KMS-11 (cell line): ENCODE measurements at regions not wholly inside any gene's neighbourhood (a gene's known extent, or its start where the extent isn't known, plus 50 kb on each side); places are given as distances from the start of the nearest gene placed in this dataset.

Source experiments
- H2AFZ ChIP-seq: fragments of 200-600 bp; sonication (generic); 2 replicates; pipeline ENCODE4 v1.6.1; 2016; ENCODE audit warnings: antibody characterized with exemption, mixed run types, low read depth
- H3K27ac ChIP-seq: fragments of 200-600 bp; sonication (generic); 2 replicates; pipeline ENCODE4 v1.6.1; 2016; ENCODE audit warnings: mild to moderate bottlenecking, mixed run types
- H3K27me3 ChIP-seq: fragments of 200-600 bp; sonication (generic); 2 replicates; pipeline ENCODE4 v1.6.1; 2017; ENCODE audit warnings: mild to moderate bottlenecking, low read depth, mixed run types, moderate library complexity; ENCODE audit not compliant: insufficient read depth
- H3K36me3 ChIP-seq: fragments of 200-600 bp; sonication (generic); 2 replicates; pipeline ENCODE4 v1.6.1; 2017; ENCODE audit warnings: mild to moderate bottlenecking, mixed run types; ENCODE audit not compliant: insufficient read depth
- H3K4me1 ChIP-seq: fragments of 200-600 bp; sonication (generic); 2 replicates; pipeline ENCODE4 v1.6.1; 2016; ENCODE audit warnings: mild to moderate bottlenecking, low read depth, mixed run types; ENCODE audit not compliant: poor library complexity, severe bottlenecking
- H3K4me2 ChIP-seq: fragments of 200-600 bp; sonication (generic); 2 replicates; pipeline ENCODE4 v1.7.0; 2016; ENCODE audit warnings: mild to moderate bottlenecking, mixed run types
- H3K4me3 ChIP-seq: fragments of 200-600 bp; sonication (generic); IDR thresholded peaks from 2 replicates; pipeline ENCODE4 v1.6.1; 2017; ENCODE audit warnings: low read depth, low read length, mixed read lengths; ENCODE audit not compliant: insufficient read depth
- H3K79me2 ChIP-seq: fragments of 200-600 bp; sonication (generic); 2 replicates; pipeline ENCODE4 v1.6.1; 2016; ENCODE audit warnings: low read depth, mixed run types; ENCODE audit not compliant: insufficient read depth
- H3K9ac ChIP-seq: fragments of 200-600 bp; sonication (generic); 2 replicates; pipeline ENCODE4 v1.6.1; 2016; ENCODE audit warnings: mild to moderate bottlenecking, mixed run types
- H4K20me1 ChIP-seq: fragments of 200-600 bp; sonication (generic); 2 replicates; pipeline ENCODE4 v1.6.1; 2016; ENCODE audit warnings: mild to moderate bottlenecking, mixed run types; ENCODE audit not compliant: insufficient read depth
- TF ChIP-seq, protein P1 (sequence below): fragments of 200-600 bp; sonication (generic); conservative IDR thresholded peaks from 2 replicates; pipeline ENCODE4 v1.6.1; 2017; ENCODE audit warnings: low read depth, mild to moderate bottlenecking, antibody characterized with exemption, low read length, moderate library complexity, mixed read lengths

GRCh38 chr1:193774536-193775323 is 588.3 kb upstream of the B3GALT2 start:
- H4K20me1 ChIP-seq = no peaks in the 10 kb centered on the region
- H3K27ac ChIP-seq = no peak overlapping the region
- H3K27me3 ChIP-seq = no peaks in the 10 kb centered on the region
- H3K79me2 ChIP-seq = no peaks in the 10 kb centered on the region
- TF ChIP-seq, protein P1, sequence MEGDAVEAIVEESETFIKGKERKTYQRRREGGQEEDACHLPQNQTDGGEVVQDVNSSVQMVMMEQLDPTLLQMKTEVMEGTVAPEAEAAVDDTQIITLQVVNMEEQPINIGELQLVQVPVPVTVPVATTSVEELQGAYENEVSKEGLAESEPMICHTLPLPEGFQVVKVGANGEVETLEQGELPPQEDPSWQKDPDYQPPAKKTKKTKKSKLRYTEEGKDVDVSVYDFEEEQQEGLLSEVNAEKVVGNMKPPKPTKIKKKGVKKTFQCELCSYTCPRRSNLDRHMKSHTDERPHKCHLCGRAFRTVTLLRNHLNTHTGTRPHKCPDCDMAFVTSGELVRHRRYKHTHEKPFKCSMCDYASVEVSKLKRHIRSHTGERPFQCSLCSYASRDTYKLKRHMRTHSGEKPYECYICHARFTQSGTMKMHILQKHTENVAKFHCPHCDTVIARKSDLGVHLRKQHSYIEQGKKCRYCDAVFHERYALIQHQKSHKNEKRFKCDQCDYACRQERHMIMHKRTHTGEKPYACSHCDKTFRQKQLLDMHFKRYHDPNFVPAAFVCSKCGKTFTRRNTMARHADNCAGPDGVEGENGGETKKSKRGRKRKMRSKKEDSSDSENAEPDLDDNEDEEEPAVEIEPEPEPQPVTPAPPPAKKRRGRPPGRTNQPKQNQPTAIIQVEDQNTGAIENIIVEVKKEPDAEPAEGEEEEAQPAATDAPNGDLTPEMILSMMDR = no peak
- no peak overlapping the region for H3K4me3 ChIP-seq
- H3K4me2 ChIP-seq = no peak overlapping the region
- no peaks in the 10 kb centered on the region for H3K4me1 ChIP-seq
- H2AFZ ChIP-seq = no peak overlapping the region
- no peaks in the 10 kb centered on the region for H3K36me3 ChIP-seq
- H3K9ac ChIP-seq = no peak overlapping the region

GRCh38 chr1:193771596-193771995 is 585.2 kb upstream of the B3GALT2 start:
- H4K20me1 ChIP-seq = no peaks in the 10 kb centered on the region
- H3K4me1 ChIP-seq = no peaks in the 10 kb centered on the region
- H3K36me3 ChIP-seq = no peaks in the 10 kb centered on the region
- TF ChIP-seq, protein P1 = no peak
- no peak overlapping the region for H2AFZ ChIP-seq
- no peak overlapping the region for H3K27ac ChIP-seq
- no peak overlapping the region for H3K9ac ChIP-seq
- no peaks in the 10 kb centered on the region for H3K27me3 ChIP-seq
- H3K4me3 ChIP-seq = no peak overlapping the region
- no peaks in the 10 kb centered on the region for H3K79me2 ChIP-seq
- no peak overlapping the region for H3K4me2 ChIP-seq

- Histone ChIP-seq H3K4me3 (no peak overlapping the region), H3K79me2 (no peaks in the 10 kb centered on the region), H3K36me3 (no peaks in the 10 kb centered on the region), H3K9ac (no peak overlapping the region), H4K20me1 (no peaks in the 10 kb centered on the region), H3K4me2 (no peak overlapping the region), H3K27ac (no peak overlapping the region), H3K27me3 (no peaks in the 10 kb centered on the region), H2AFZ (no peak overlapping the region), H3K4me1 (no peaks in the 10 kb centered on the region)
- TF ChIP-seq, protein P1 = no peak
These were observed 583.2 kb upstream of the B3GALT2 start for GRCh38 chr1:193769651-193770050.

- no peak overlapping the region for H3K27ac ChIP-seq
- no peaks in the 10 kb centered on the region for H3K36me3 ChIP-seq
- no peak overlapping the region for H2AFZ ChIP-seq
- H3K4me1 ChIP-seq = no peaks in the 10 kb centered on the region
- H3K9ac ChIP-seq = no peak overlapping the region
- H3K27me3 ChIP-seq = no peaks in the 10 kb centered on the region
- no peaks in the 10 kb centered on the region for H4K20me1 ChIP-seq
- TF ChIP-seq, protein P1 = no peak
- no peak overlapping the region for H3K4me3 ChIP-seq
- no peaks in the 10 kb centered on the region for H3K79me2 ChIP-seq
- no peak overlapping the region for H3K4me2 ChIP-seq
These were observed 581.5 kb upstream of the B3GALT2 start for GRCh38 chr1:193767886-193768285.
